Naive B cell (primary cell): ENCODE measurements at regions not wholly inside any gene's neighbourhood (a gene's known extent, or its start where the extent isn't known, plus 50 kb on each side); places are given as distances from the start of the nearest gene placed in this dataset.
A peak's percentile ranks its signal among the peaks of the same experiment; 100 is the strongest.
"Not testable (repeated sequence)": the region's sequence is repeated elsewhere in the genome, so short reads cannot be mapped to it uniquely, and the experiment has no call there.

ENCODE experiments used
- ATAC-seq, 2 donors: fragments of 150-1000 bp; cut with Tn5 transposase; 2 replicates each; pipeline ENCODE4 v1.10.0; 2021; ENCODE audit warnings: low read depth in 2 of 2, mild to moderate bottlenecking in 2 of 2, moderate library complexity in 2 of 2
- DNase-seq: peaks from one replicate; pipeline ENCODE4 v3.0.0; 2022
- H3K27ac Mint-ChIP-seq, 6 donors: one replicate each; pipeline ENCODE4 v1.8.0; 2020 to 2022; ENCODE audit warnings: mild to moderate bottlenecking in 6 of 6, mixed read lengths in 6 of 6, moderate library complexity in 5 of 6, inconsistent platforms in 2 of 6
- H3K27me3 Mint-ChIP-seq, 3 donors: one replicate each; pipeline ENCODE4 v1.8.0; 2021 to 2022; ENCODE audit warnings: mixed read lengths in 3 of 3, mild to moderate bottlenecking in 1 of 3
- H3K36me3 Mint-ChIP-seq, 2 donors: one replicate each; pipeline ENCODE4 v1.8.0; 2020 to 2022; ENCODE audit warnings: mixed read lengths in 2 of 2, inconsistent platforms in 1 of 2, mild to moderate bottlenecking in 1 of 2
- H3K4me1 Mint-ChIP-seq, 3 donors: one replicate each; pipeline ENCODE4 v1.8.0; 2020 to 2022; ENCODE audit warnings: mixed read lengths in 3 of 3, inconsistent platforms in 1 of 3, mild to moderate bottlenecking in 1 of 3, moderate library complexity in 1 of 3
- H3K4me3 Mint-ChIP-seq, 8 donors: one replicate each; pipeline ENCODE4 v1.8.0; 2020 to 2022; ENCODE audit warnings: mild to moderate bottlenecking in 8 of 8, mixed read lengths in 8 of 8, moderate library complexity in 8 of 8, inconsistent platforms in 2 of 8
- H3K9me3 Mint-ChIP-seq, 7 donors: one replicate each; pipeline ENCODE4 v1.8.0; 2020 to 2022; ENCODE audit warnings: mixed read lengths in 7 of 7, mild to moderate bottlenecking in 5 of 7, inconsistent platforms in 2 of 7, moderate library complexity in 1 of 7

GRCh38 chr6:147999001-147999540, 343.6 kb upstream of the SASH1 start:
- ATAC-seq: no peak
- Mint-ChIP-seq H3K9me3 (peaks cover 0 to 28% (median 9%) of the 10 kb centered on the region in 7 donors), H3K27me3 (no peaks in the 10 kb centered on the region), H3K36me3 (no peaks in the 10 kb centered on the region), H3K27ac (no peak overlapping the region), H3K4me1 (no peaks in the 10 kb centered on the region), H3K4me3 (no peak overlapping the region)
- DNase-seq: no peak

GRCh38 chr6:148001844-148002642, 340.6 kb upstream of the SASH1 start:
- no peak for DNase-seq
- Mint-ChIP-seq H3K4me1 (no peaks in the 10 kb centered on the region), H3K9me3 (peaks cover 4 to 18% (median 7%) of the 10 kb centered on the region in 7 donors), H3K36me3 (no peaks in the 10 kb centered on the region), H3K27me3 (no peaks in the 10 kb centered on the region), H3K4me3 (no peak overlapping the region), H3K27ac (no peak overlapping the region)
- ATAC-seq: no peak

- H3K4me3 Mint-ChIP-seq: no peak overlapping the region
- H3K36me3 Mint-ChIP-seq: peaks cover 0 to under 1% of the 10 kb centered on the region in 2 donors
- H3K9me3 Mint-ChIP-seq: peaks cover 4 to 15% (median 6%) of the 10 kb centered on the region in 7 donors
- no peak for ATAC-seq
- no peaks in the 10 kb centered on the region for H3K27me3 Mint-ChIP-seq
- H3K27ac Mint-ChIP-seq: no peak overlapping the region
- no peaks in the 10 kb centered on the region for H3K4me1 Mint-ChIP-seq
- DNase-seq: no peak
These were observed 338.0 kb upstream of the SASH1 start for GRCh38 chr6:148004651-148005050.

- Mint-ChIP-seq H3K27me3 (no peaks in the 10 kb centered on the region), H3K27ac (peak overlapping the region in 1 of 6 donors; percentile 69), H3K4me1 (no peaks in the 10 kb centered on the region), H3K4me3 (no peak overlapping the region), H3K36me3 (peaks cover 0 to 10% of the 10 kb centered on the region in 2 donors), H3K9me3 (peaks cover 10 to 18% (median 12%) of the 10 kb centered on the region in 7 donors)
- DNase-seq: no peak
- ATAC-seq: no peak
These were observed 336.8 kb upstream of the SASH1 start for GRCh38 chr6:148005806-148006205.

- peaks cover 14 to 32% (median 21%) of the 10 kb centered on the region in 7 donors for H3K9me3 Mint-ChIP-seq
- not testable (repeated sequence) for ATAC-seq, H3K27me3 Mint-ChIP-seq, H3K27ac Mint-ChIP-seq, H3K4me1 Mint-ChIP-seq, DNase-seq
- H3K4me3 Mint-ChIP-seq: peak overlapping the region in 1 of 8 donors; percentile 38
- peaks cover 0 to 20% of the 10 kb centered on the region in 2 donors for H3K36me3 Mint-ChIP-seq
These were observed 332.1 kb upstream of the SASH1 start for GRCh38 chr6:148010516-148010915.

GRCh38 chr6:148016013-148016412, 326.6 kb upstream of the SASH1 start:
- no peak for DNase-seq
- ATAC-seq: no peak
- Mint-ChIP-seq H3K27me3 (no peaks in the 10 kb centered on the region), H3K9me3 (peaks cover 5 to 17% (median 9%) of the 10 kb centered on the region in 7 donors), H3K36me3 (peaks cover 0 to 8% of the 10 kb centered on the region in 2 donors), H3K4me1 (no peaks in the 10 kb centered on the region), H3K4me3 (no peak overlapping the region), H3K27ac (no peak overlapping the region)

- Mint-ChIP-seq H3K4me3 (no peak overlapping the region), H3K36me3 (no peaks in the 10 kb centered on the region), H3K27me3 (no peaks in the 10 kb centered on the region), H3K4me1 (no peaks in the 10 kb centered on the region), H3K27ac (no peak overlapping the region), H3K9me3 (peaks cover 4 to 16% (median 5%) of the 10 kb centered on the region in 7 donors)
- no peak for DNase-seq
- ATAC-seq: no peak
These were observed 321.5 kb upstream of the SASH1 start for GRCh38 chr6:148021165-148021564.

GRCh38 chr6:148021699-148022098, 320.9 kb upstream of the SASH1 start:
- Mint-ChIP-seq H3K27ac (no peak overlapping the region), H3K4me3 (peak overlapping the region in 1 of 8 donors; percentile 37), H3K27me3 (no peaks in the 10 kb centered on the region), H3K9me3 (peaks cover 3 to 20% (median 4%) of the 10 kb centered on the region in 7 donors), H3K36me3 (no peaks in the 10 kb centered on the region), H3K4me1 (no peaks in the 10 kb centered on the region)
- ATAC-seq (no peak), DNase-seq (no peak)

GRCh38 chr6:148022279-148022678, 320.4 kb upstream of the SASH1 start:
- not testable (repeated sequence) for H3K27ac Mint-ChIP-seq, H3K36me3 Mint-ChIP-seq, DNase-seq, ATAC-seq, H3K4me3 Mint-ChIP-seq, H3K27me3 Mint-ChIP-seq, H3K4me1 Mint-ChIP-seq
- peaks cover 2 to 20% (median 4%) of the 10 kb centered on the region in 7 donors for H3K9me3 Mint-ChIP-seq

GRCh38 chr6:148027201-148027600, 315.4 kb upstream of the SASH1 start:
- H3K27ac Mint-ChIP-seq: no peak overlapping the region
- H3K36me3 Mint-ChIP-seq: no peaks in the 10 kb centered on the region
- peaks cover 2 to 25% (median 4%) of the 10 kb centered on the region in 7 donors for H3K9me3 Mint-ChIP-seq
- no peak overlapping the region for H3K4me3 Mint-ChIP-seq
- ATAC-seq (no peak), DNase-seq (no peak)
- no peaks in the 10 kb centered on the region for H3K4me1 Mint-ChIP-seq
- no peaks in the 10 kb centered on the region for H3K27me3 Mint-ChIP-seq

- no peak overlapping the region for H3K27ac Mint-ChIP-seq
- H3K9me3 Mint-ChIP-seq: peaks cover 0 to 11% (median 0%) of the 10 kb centered on the region in 7 donors
- DNase-seq (no peak), ATAC-seq (no peak)
- no peaks in the 10 kb centered on the region for H3K27me3 Mint-ChIP-seq
- no peaks in the 10 kb centered on the region for H3K36me3 Mint-ChIP-seq
- H3K4me3 Mint-ChIP-seq: no peak overlapping the region
- no peaks in the 10 kb centered on the region for H3K4me1 Mint-ChIP-seq
These were observed 306.7 kb upstream of the SASH1 start for GRCh38 chr6:148035806-148036390.

- Mint-ChIP-seq H3K4me3 (no peak overlapping the region), H3K36me3 (no peaks in the 10 kb centered on the region), H3K27me3 (no peaks in the 10 kb centered on the region), H3K4me1 (no peaks in the 10 kb centered on the region), H3K9me3 (peaks cover 0 to 11% (median 0%) of the 10 kb centered on the region in 7 donors), H3K27ac (peak overlapping the region in 1 of 6 donors; percentile 63)
- DNase-seq: no peak
- no peak for ATAC-seq
These were observed 305.1 kb upstream of the SASH1 start for GRCh38 chr6:148037496-148037895.

GRCh38 chr6:148041546-148041945, 301.1 kb upstream of the SASH1 start:
- Mint-ChIP-seq H3K27ac (no peak overlapping the region), H3K9me3 (peaks cover 0 to 11% (median 3%) of the 10 kb centered on the region in 7 donors), H3K27me3 (no peaks in the 10 kb centered on the region), H3K36me3 (no peaks in the 10 kb centered on the region), H3K4me3 (no peak overlapping the region), H3K4me1 (no peaks in the 10 kb centered on the region)
- no peak for DNase-seq
- ATAC-seq: no peak

GRCh38 chr6:148042536-148042935, 300.1 kb upstream of the SASH1 start:
- Mint-ChIP-seq H3K4me3 (no peak overlapping the region), H3K9me3 (peaks cover 0 to 15% (median 4%) of the 10 kb centered on the region in 7 donors), H3K27ac (no peak overlapping the region), H3K27me3 (no peaks in the 10 kb centered on the region), H3K36me3 (no peaks in the 10 kb centered on the region), H3K4me1 (no peaks in the 10 kb centered on the region)
- DNase-seq (no peak), ATAC-seq (no peak)
